Endodermal cell (in vitro differentiated cells): ENCODE measurements at regions not wholly inside any gene's neighbourhood (a gene's known extent, or its start where the extent isn't known, plus 50 kb on each side); places are given as distances from the start of the nearest gene placed in this dataset.

Source experiments
- DNase-seq: peaks from one replicate; pipeline ENCODE4 v3.0.0-alpha.2; 2017
- H3K27ac ChIP-seq: 2 replicates; pipeline ENCODE4 v1.5.1; 2013; ENCODE audit warnings: mild to moderate bottlenecking, low read depth, low read length, moderate library complexity
- H3K27me3 ChIP-seq: 2 replicates; pipeline ENCODE4 v1.6.1; 2013; ENCODE audit warnings: mild to moderate bottlenecking, low read length, moderate library complexity; ENCODE audit not compliant: insufficient read depth, control insufficient read depth, poor library complexity, severe bottlenecking
- H3K36me3 ChIP-seq: 2 replicates; pipeline ENCODE4 v1.7.0; 2013; ENCODE audit warnings: mild to moderate bottlenecking, low read length, moderate library complexity; ENCODE audit not compliant: control insufficient read depth, insufficient read depth
- H3K4me1 ChIP-seq: one replicate; pipeline ENCODE4 v1.7.0; 2013; ENCODE audit warnings: low read length; ENCODE audit not compliant: control insufficient read depth, insufficient read depth
- H3K4me3 ChIP-seq: 2 replicates; pipeline ENCODE4 v1.5.1; 2013; ENCODE audit warnings: mild to moderate bottlenecking, low read length, moderate library complexity
- H3K9ac ChIP-seq: 2 replicates; pipeline ENCODE4 v1.6.1; 2013; ENCODE audit warnings: mild to moderate bottlenecking, low read length, moderate library complexity; ENCODE audit not compliant: poor library complexity, severe bottlenecking; ENCODE audit errors: extremely low read depth
- H3K9me3 ChIP-seq: 2 replicates; pipeline ENCODE4 v1.6.1; 2013; ENCODE audit warnings: mild to moderate bottlenecking, low read length, moderate library complexity; ENCODE audit not compliant: control insufficient read depth
- H3K27ac Mint-ChIP-seq: 2 replicates; pipeline ENCODE4 v1.8.0; 2020; ENCODE audit warnings: mixed read lengths
- H3K27me3 Mint-ChIP-seq: 2 replicates; pipeline ENCODE4 v1.8.0; 2021; ENCODE audit warnings: mild to moderate bottlenecking, mixed read lengths; ENCODE audit not compliant: insufficient read depth
- H3K36me3 Mint-ChIP-seq: 2 replicates; pipeline ENCODE4 v1.8.0; 2020; ENCODE audit warnings: low read depth, mixed read lengths
- H3K4me1 Mint-ChIP-seq: 2 replicates; pipeline ENCODE4 v1.8.0; 2020; ENCODE audit warnings: mixed read lengths
- H3K4me3 Mint-ChIP-seq: 2 replicates; pipeline ENCODE4 v1.8.0; 2020; ENCODE audit warnings: mild to moderate bottlenecking, moderate library complexity, mixed read lengths
- H3K9me3 Mint-ChIP-seq: 2 replicates; pipeline ENCODE4 v1.8.0; 2020; ENCODE audit warnings: mild to moderate bottlenecking, mixed read lengths
- CTCF ChIP-seq: fragments of 200-600 bp; sonication (generic); conservative IDR thresholded peaks from 2 replicates; pipeline ENCODE4 v1.5.0; 2021; ENCODE audit warnings: antibody characterized with exemption, mild to moderate bottlenecking
- WGBS, 2 experiments: methylation state at CpG; one replicate each; pipeline versions ENCODE4 v1.1.5 to v1.1.7; 2013; ENCODE audit warnings: missing lambda C conversion rate in 2 of 2, mixed read lengths in 1 of 2; ENCODE audit not compliant: insufficient coverage in 1 of 2, insufficient read length in 1 of 2; 5-methylcytosine and 5-hydroxymethylcytosine counted together

GRCh38 chr1:67941155-67941554 lies 107.9 kb upstream of the GNG12 start:
- H3K27me3 ChIP-seq, result peaks cover 19% of the 10 kb centered on the region
- no peak for DNase-seq
- no peak overlapping the region for H3K9ac ChIP-seq
- peaks cover 11% of the 10 kb centered on the region for H3K4me1 ChIP-seq
- 88 to 94% methylated on average over 1 to 4 of the region's 4 CpGs for WGBS, 2 experiments
- H3K36me3 ChIP-seq, result no peaks in the 10 kb centered on the region
- H3K4me1 Mint-ChIP-seq, result peaks cover 9% of the 10 kb centered on the region
- H3K27me3 Mint-ChIP-seq, result peaks cover 33% of the 10 kb centered on the region
- no peak overlapping the region for H3K27ac Mint-ChIP-seq
- no peaks in the 10 kb centered on the region for H3K9me3 ChIP-seq
- H3K4me3 Mint-ChIP-seq, result no peak overlapping the region
- H3K9me3 Mint-ChIP-seq, result no peaks in the 10 kb centered on the region
- no peak overlapping the region for H3K27ac ChIP-seq
- no peak overlapping the region for H3K4me3 ChIP-seq
- TF ChIP-seq CTCF, result no peak
- no peaks in the 10 kb centered on the region for H3K36me3 Mint-ChIP-seq

- H3K9ac ChIP-seq, result no peak overlapping the region
- 84 to 85% methylated on average over 2 of the region's 2 CpGs for WGBS, 2 experiments
- H3K36me3 ChIP-seq, result no peaks in the 10 kb centered on the region
- Mint-ChIP-seq H3K4me3 (no peak overlapping the region), H3K36me3 (no peaks in the 10 kb centered on the region), H3K9me3 (no peaks in the 10 kb centered on the region), H3K4me1 (peaks cover 9% of the 10 kb centered on the region), H3K27ac (no peak overlapping the region), H3K27me3 (peaks cover 44% of the 10 kb centered on the region)
- H3K27me3 ChIP-seq, result peaks cover 24% of the 10 kb centered on the region
- DNase-seq, result no peak
- no peak overlapping the region for H3K4me3 ChIP-seq
- H3K9me3 ChIP-seq, result no peaks in the 10 kb centered on the region
- peak overlapping the region; percentile 72 for H3K27ac ChIP-seq
- TF ChIP-seq CTCF, result no peak
- peaks cover 11% of the 10 kb centered on the region for H3K4me1 ChIP-seq
Measured at GRCh38 chr1:67939942-67940341, 106.7 kb upstream of the GNG12 start.

GRCh38 chr1:67939186-67939743 lies 106.0 kb upstream of the GNG12 start:
- no peak for DNase-seq
- Histone ChIP-seq H3K4me1 (peaks cover 11% of the 10 kb centered on the region), H3K9ac (no peak overlapping the region), H3K9me3 (no peaks in the 10 kb centered on the region), H3K27ac (peak overlapping the region; percentile 72), H3K4me3 (no peak overlapping the region), H3K27me3 (peaks cover 24% of the 10 kb centered on the region), H3K36me3 (no peaks in the 10 kb centered on the region)
- no peak overlapping the region for H3K27ac Mint-ChIP-seq
- H3K4me1 Mint-ChIP-seq, result peaks cover 9% of the 10 kb centered on the region
- WGBS, 2 experiments, result 69 to 83% methylated on average over 4 to 5 of the region's 5 CpGs
- H3K27me3 Mint-ChIP-seq, result peaks cover 44% of the 10 kb centered on the region
- H3K4me3 Mint-ChIP-seq, result no peak overlapping the region
- no peaks in the 10 kb centered on the region for H3K9me3 Mint-ChIP-seq
- TF ChIP-seq CTCF, result no peak
- H3K36me3 Mint-ChIP-seq, result no peaks in the 10 kb centered on the region
